Spleen (tissue), 7 donors: ENCODE measurements at regions not wholly inside any gene's neighbourhood (a gene's known extent, or its start where the extent isn't known, plus 50 kb on each side); places are given as distances from the start of the nearest gene placed in this dataset.

Source experiments
- POLR2A ChIP-seq, 3 donors: fragments of 450-650 bp; IDR thresholded peaks; one replicate each; pipeline ENCODE4 v1.5.1; 2017; ENCODE audit warnings: antibody characterized with exemption in 3 of 3, mild to moderate bottlenecking in 1 of 3
- POLR2AphosphoS5 ChIP-seq, 3 donors: sonication (generic); formaldehyde crosslinking; IDR thresholded peaks; one replicate each; pipeline ENCODE4 v1.5.1; 2017; ENCODE audit warnings: antibody characterized with exemption in 3 of 3
- TF ChIP-seq, protein P1 (sequence below), 11 experiments: fragments of 200-600 bp in 7 of 11; fragments of 450-650 bp in 4 of 11; sonication (generic) in 4 of 11; IDR thresholded peaks in 8 of 11; conservative IDR thresholded peaks in 3 of 11; 1 replicate in 7 of 11; 2 replicates in 4 of 11; pipeline versions ENCODE4 v1.4.0 to v1.8.0; 2016 to 2021; ENCODE audit warnings: antibody characterized with exemption in 11 of 11, inconsistent platforms in 4 of 11, mild to moderate bottlenecking in 1 of 11
- donor health status: DM: no; HTN: no; CAD: no; lungs with moderate emphysema.
- donor health status: DM: no; HTN: no; CAD: no.
- donor health status: DM: no; HTN: no; CAD: no.

DNA sequence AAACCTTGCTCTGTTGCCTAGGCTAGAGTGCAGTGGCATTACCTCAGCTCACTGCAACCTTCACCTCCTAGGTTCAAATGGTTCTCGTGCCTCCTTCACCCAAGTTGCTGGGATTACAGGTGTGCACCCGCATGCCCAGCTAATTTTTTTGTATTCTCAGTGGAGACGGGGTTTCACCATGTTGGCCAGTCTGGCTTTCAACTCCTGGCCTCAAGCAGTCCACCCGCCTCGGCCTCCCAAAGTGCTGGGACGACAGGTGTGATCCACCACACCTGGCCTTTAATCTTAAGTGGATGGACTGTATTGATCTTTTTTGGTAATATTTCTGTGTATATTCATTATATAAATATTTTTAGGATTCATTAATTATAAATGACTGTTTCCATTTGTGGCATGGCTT, 158.7 kb upstream of the CXorf51A start:
- TF ChIP-seq POLR2A (IDR thresholded peaks at IDR 0.05) = no peak
- TF ChIP-seq, protein P1, sequence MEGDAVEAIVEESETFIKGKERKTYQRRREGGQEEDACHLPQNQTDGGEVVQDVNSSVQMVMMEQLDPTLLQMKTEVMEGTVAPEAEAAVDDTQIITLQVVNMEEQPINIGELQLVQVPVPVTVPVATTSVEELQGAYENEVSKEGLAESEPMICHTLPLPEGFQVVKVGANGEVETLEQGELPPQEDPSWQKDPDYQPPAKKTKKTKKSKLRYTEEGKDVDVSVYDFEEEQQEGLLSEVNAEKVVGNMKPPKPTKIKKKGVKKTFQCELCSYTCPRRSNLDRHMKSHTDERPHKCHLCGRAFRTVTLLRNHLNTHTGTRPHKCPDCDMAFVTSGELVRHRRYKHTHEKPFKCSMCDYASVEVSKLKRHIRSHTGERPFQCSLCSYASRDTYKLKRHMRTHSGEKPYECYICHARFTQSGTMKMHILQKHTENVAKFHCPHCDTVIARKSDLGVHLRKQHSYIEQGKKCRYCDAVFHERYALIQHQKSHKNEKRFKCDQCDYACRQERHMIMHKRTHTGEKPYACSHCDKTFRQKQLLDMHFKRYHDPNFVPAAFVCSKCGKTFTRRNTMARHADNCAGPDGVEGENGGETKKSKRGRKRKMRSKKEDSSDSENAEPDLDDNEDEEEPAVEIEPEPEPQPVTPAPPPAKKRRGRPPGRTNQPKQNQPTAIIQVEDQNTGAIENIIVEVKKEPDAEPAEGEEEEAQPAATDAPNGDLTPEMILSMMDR (IDR thresholded peaks at IDR 0.05 in 8 of 11, conservative IDR thresholded peaks at IDR 0.05 in 3 of 11) = no peak
- TF ChIP-seq POLR2AphosphoS5 (IDR thresholded peaks at IDR 0.05) = no peak
